ENCODE measurements at regions not wholly inside any gene's neighbourhood (a gene's known extent, or its start where the extent isn't known, plus 50 kb on each side); places are given as distances from the start of the nearest gene placed in this dataset.
"Not testable (repeated sequence)": the region's sequence is repeated elsewhere in the genome, so short reads cannot be mapped to it uniquely, and the experiment has no call there.

- DNase-seq: no peak
Observed at GRCh38 chr1:43041591-43041990, 82.9 kb upstream of the SLC2A1 start.

DNA sequence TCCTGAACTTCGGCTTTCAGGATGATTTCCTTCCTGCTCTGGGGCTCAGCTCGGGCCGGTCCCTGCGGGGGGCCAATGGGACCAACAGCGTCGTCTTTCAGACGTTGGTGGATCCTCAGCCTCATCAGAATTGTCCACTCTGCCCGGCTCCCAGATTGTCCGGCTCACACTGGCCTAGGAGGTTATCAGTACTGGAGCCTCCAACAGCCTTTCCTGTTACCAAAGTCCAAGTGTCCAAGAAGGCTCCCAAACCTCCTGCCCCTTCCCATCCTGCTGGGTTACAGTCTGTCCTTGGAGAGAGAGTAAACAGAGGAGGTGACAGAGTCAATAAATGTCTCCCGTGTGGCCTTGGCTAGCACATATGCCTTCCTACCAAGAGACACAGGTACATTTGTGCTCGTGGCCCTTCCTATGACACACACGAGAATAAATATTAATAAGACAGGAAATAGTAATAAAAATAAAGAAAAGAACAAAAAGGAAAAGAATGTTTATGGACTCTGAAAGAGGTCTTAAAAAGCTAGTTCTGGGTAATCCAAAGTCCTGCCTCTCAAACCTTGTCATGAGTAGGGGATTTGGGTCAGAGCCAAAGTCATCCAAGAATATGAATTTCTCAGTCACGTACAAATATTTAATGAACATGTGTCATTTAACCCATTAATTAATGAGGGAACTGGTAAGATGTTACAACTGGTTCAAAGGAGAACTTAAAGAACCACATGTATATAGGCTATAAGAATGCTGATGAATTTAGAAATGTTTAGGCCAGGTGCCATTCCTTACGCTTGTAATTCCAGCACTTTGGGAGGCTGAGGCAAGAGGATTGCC is 80.8 kb upstream of the SLC2A1 start:
- no peak for DNase-seq

GRCh38 chr1:43038232-43038935 is 79.7 kb upstream of the SLC2A1 start:
- DNase-seq: no peak

- DNase-seq: no peak
Observed at GRCh38 chr1:43037466-43037865, 78.8 kb upstream of the SLC2A1 start.

DNA sequence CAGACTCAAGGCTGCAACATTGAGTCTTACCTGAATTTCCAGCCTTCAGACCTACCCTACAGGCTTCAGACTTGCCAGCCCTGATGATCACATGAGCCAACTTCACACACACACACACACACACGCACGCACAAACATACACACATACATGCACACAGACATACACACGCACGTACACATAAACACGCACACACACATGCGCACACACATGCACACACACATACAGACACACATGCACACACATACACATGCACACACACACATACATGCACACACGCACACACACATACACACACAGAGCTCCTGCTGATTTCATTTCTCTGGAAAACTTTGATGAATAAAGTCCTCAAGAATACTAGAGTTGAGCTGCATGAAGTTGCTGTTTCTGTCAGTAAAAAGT is 78.3 kb upstream of the SLC2A1 start:
- DNase-seq: no peak

GRCh38 chr1:43035821-43036741 is 77.4 kb upstream of the SLC2A1 start:
- DNase-seq: no peak

DNA sequence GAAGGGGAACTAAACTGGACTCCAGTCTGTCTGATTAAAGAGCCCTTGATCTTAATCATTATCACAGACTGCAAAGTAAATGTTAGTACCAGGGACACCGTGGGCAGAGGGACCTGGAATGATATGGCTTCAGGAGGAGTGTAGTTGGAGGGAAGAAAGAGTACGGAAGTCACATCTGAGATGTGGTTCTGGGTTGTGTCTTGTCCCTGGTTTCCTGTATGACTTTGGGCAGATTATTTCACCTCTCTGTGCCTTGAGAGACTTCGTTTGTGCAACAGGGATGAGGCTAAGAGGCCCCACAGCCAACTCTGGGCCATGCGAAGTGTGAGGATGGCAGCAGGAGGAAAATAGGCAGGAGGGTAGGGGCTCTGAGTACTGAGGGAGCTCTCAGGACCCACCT is 76.1 kb upstream of the SLC2A1 start:
- peak in 1 of 2 experiments; percentile 24 for DNase-seq

DNA sequence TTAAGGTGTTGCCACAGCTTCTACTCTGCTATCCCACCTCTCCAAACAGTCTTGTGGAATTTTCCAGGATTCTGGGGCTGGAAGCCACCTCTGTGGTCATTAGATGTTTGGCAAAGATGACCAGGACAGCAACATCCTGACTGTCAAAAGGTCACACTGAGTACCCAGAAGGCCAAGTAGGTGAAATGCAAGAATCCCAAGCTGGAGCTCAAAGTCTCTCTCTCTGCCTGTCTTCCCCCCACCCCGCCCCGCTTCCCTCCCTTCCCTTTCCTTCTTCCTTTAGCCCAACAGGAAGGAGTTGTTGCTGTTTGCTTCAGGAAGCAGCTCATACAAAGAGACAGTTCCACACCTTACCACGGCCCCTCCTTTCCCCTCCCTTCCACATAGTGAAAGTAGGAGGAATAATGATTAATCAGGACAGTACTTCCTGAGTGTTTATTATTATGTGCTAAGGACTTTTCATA is 75.6 kb upstream of the SLC2A1 start:
- no peak for DNase-seq

GRCh38 chr1:43031316-43032203 is 72.9 kb upstream of the SLC2A1 start:
- DNase-seq: no peak

GRCh38 chr1:43024905-43025304 is 66.2 kb upstream of the SLC2A1 start:
- DNase-seq: no peak

DNA sequence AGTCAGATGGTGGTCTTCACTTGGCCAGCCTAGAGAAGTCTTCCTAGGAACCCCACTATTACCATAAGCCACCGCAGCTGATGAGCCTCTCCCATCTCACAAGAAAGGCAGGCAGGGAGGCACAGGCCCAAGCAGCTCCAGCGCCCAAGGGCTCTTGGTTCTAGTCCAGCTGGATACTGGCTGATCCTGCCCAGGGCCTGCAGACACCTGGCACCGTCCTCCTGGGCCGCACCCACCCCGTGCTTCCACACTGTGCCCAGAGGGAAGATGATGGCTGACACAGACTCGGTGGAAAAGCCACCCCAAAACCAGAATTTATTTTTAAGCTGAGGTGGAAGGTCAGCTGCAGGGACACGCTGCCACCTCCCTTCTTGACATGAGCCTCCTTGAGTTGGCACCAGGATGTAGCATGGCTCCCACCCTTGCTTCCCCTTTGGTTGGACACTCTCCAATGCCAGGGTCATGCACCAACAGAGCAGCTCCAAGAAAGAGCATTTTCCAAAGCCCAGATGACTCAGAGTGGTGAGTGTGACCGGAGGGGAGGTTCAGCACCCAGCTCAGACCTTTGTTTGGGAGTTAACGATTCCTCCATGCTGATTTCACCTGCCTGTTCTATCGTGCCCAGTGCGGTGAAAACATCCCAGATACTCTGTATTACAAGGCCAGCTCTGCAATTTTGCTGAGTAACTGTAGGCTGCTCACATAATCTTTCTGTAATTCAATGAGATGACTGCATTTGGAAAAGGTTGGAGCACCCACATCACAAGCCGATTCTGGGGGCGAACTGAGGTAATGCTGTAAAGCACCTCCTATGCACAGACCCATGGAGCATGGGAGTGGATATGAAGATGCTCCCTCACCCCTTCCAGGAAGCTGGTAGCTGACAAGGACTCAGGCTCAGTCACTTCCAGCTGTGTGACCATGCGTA is 63.1 kb upstream of the SLC2A1 start:
- no peak for DNase-seq

DNA sequence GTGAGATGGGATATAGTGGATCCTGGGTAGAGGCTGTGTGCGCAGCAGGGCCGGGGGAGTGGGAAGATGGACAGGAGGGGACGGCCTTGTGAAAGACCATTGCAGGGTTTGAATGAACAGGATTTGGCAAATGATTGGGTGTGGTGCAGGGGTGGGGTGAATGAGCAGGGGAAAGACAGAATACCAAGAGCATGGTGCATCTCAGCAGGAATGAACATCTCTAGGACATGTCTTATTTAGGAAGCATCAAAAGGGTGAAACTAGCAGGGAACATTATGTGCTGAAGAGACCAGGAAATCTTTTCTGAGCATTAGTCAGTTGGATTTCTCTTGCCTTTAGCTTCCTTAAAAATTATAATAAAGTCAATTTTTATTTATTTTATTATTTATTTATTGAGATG is 60.6 kb upstream of the SLC2A1 start:
- no peak for DNase-seq

DNA sequence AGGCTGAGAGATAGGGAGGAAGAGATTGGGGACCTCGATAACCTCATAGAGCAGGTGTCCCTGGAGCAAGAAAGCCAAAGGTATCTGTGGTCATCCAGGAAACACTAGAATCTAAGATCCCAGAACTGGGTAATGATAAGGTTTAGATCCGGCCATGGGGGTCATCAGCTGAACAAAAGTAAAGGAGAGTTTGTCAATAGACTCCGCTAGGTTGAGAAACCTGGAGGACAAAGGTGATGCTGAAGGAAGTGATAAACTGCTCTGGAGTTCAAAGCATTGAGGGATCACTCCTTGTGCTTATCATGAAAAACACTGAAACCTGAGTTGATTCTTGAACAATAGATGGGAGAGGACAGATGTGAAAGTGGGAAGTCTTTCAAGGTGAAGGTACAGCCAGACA is 59.5 kb upstream of the SLC2A1 start:
- no peak for DNase-seq

DNA sequence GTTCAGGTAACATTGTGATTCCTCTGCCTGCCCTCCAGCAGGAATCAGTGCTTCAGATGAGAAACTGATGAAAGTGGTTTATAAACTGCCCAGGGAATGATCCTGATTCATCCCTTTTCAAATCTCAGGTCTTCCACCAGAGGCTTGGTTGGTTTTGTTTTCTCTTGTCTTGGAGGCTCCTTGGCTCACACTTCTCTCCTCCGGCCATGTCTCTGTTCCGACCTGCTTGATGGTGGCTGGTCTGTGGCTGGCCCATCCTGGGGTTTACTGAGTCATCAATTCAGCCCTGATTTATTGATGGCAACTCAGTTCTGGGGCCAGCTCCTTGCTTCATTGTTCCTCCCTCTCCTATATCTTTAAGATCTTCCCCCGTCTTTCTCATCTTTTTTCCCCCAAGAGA is 56.6 kb upstream of the SLC2A1 start:
- no peak for DNase-seq

DNA sequence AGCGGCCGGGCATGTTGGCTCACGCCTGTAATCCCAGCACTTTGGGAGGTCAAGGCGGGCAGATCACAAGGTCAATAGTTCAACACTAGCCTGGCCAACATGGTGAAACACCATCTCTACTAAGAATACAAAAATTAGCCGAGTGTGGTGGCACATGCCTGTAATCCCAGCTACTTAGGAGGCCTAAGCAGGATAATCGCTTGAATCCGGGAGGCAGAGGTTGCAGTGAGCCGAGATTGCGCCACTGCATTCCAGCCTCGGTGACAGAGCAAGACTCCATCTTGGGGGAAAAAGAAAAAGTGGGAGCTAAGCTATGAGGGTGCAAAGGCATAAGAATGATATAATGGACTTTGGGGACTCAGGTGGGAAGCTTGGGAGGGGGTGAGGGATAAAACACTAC is 55.9 kb upstream of the SLC2A1 start:
- not testable (repeated sequence) for DNase-seq

GRCh38 chr1:43011020-43011419 is 52.4 kb upstream of the SLC2A1 start:
- DNase-seq: no peak

DNA sequence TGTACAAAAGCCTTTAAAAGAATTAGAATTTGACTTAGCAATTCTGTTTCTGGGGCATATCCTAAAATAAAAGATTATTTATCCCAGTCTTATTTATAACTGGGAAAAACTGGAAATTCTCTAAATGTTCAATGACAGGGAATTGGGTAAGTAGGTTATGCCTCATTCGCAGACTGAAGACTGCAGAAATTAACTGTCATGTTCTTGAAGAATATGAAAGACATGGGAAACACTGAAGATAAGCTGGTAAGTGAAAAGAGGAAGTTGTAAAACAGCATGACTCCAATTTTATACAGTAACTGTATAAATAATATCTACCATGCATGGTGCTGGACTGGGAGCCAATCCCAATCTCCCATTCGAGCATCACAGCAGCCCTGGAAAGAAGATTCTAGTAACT is 50.6 kb upstream of the SLC2A1 start:
- DNase-seq: no peak

DNA sequence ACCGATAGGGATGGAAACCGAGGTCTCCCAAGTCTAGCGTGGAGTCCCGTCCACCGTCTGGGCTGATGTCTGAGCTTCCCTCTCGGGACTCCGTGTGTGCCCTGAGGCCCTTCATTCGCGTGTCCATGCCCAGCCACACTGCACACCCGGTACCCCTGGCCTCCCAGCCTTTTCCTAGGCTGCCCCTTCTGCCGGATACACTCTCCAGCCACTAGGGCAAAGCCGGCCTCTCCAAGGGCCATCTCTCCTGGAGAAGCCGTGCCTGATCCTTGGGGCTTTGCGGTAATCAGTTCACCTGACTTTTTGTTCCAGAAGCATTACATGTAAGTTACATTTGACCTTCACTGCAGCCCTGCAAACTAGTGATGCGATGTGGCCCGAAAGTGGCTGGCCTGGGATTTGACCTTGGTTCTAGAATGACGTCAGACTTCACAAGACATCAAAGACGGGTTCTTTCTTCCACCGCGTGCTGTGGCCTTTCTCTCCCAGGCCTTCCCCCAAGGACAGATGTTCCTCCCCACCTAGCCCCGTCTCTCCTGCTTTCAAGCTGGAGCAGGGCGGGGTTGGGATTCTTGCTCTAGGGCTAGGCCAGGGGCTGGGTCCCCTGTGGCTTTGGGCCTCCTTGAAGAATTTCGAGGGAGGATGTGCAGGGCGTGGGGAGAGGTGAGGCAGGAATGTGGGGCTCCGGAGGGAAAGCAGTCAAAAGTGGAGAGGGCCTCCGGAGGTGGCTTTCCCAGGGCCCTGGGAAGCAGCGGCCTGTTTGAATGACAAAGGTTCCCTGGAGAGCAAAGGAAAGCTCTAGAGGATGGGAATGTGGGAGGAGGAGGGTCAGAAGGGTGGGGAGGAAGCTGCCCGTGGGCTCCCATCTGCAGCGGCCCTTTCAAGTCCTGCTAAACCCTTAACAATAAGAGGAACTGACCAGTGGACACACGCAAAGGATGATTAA is 49.7 kb upstream of the SLC2A1 start:
- no peak for DNase-seq

Data from activated T-cell treated with anti-CD3 and anti-CD28 coated beads, Interleukin-2, amount 50 U/mL, for 48 hours (primary cell).